ENCODE measurements at regions not wholly inside any gene's neighbourhood (a gene's known extent, or its start where the extent isn't known, plus 50 kb on each side); places are given as distances from the start of the nearest gene placed in this dataset.

GRCh38 chr5:163387589-163388343 is 49.6 kb upstream of the CCNG1 start:
- H3K27ac ChIP-seq: no peak overlapping the region

More at GRCh38 chr5:163387589-163388343, 49.6 kb upstream of the CCNG1 start:
- TF ChIP-seq, protein P1, sequence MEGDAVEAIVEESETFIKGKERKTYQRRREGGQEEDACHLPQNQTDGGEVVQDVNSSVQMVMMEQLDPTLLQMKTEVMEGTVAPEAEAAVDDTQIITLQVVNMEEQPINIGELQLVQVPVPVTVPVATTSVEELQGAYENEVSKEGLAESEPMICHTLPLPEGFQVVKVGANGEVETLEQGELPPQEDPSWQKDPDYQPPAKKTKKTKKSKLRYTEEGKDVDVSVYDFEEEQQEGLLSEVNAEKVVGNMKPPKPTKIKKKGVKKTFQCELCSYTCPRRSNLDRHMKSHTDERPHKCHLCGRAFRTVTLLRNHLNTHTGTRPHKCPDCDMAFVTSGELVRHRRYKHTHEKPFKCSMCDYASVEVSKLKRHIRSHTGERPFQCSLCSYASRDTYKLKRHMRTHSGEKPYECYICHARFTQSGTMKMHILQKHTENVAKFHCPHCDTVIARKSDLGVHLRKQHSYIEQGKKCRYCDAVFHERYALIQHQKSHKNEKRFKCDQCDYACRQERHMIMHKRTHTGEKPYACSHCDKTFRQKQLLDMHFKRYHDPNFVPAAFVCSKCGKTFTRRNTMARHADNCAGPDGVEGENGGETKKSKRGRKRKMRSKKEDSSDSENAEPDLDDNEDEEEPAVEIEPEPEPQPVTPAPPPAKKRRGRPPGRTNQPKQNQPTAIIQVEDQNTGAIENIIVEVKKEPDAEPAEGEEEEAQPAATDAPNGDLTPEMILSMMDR (conservative IDR thresholded peaks at IDR 0.05): no peak

All from VCaP (cell line).